ENCODE measurements at regions not wholly inside any gene's neighbourhood (a gene's known extent, or its start where the extent isn't known, plus 50 kb on each side); places are given as distances from the start of the nearest gene placed in this dataset.

DNA sequence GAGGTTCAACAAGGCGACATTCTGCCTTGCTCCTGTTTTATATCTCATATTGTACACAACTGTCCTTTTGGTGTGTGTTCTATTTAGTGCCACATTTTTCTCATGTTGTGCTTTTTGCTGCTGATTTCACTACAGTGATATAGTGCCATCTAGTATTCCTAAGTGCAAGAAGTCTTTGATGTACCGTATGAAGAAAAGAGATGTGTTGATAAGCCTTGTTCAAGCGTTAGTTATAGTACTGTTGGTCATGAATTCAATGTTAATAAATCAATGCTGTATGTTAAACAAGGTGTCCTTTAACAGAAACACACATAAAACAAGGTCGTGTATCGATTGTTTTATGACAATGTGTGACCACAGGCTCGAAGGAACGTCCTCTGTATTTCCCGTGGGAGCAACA is 939.4 kb downstream of the GATA3 start:
- DNase-seq (ENCODE audit: low read depth in 2 of 3, low spot score in 2 of 3) = no peak

DNA sequence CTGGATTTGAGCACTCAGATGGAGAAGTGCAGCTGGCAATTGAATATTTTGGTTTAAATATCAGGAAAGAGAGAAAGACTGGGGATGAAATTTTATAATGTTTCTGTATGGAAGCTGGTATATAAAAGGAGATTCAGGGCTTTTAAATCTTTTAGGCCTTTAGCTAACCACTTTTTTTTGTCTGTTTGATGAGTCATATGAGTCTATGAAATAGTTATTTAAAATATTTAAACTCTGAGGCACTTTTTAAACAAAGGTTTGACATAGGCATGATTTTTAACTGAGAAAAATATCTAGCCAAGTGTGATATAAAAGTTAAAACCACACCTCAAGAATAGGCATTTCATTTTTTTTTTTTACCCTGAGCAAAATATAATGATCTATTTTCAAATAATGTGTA is 944.3 kb downstream of the GATA3 start:
- no peak for DNase-seq (ENCODE audit: low read depth in 2 of 3, low spot score in 2 of 3)

DNA sequence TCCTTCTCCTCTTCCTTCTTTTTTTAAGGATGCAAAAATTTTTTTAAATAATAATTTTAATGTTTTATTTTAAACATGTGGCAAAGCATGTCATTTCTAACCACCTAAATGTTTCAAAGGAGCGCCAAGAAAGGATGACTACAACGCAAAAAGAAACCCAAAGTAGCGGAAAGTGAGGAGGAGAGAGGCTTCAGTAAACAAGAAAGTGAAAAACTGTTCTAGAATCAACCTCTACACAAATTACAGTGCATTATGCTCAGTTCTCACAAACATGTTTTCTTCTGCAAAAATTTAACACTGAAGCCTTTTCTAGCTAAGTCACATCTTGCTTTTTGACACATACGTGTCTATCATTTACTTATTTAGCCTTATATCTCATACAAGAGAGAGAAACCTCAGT is 948.6 kb downstream of the GATA3 start:
- DNase-seq (ENCODE audit: low read depth in 2 of 3, low spot score in 2 of 3) = no peak

DNA sequence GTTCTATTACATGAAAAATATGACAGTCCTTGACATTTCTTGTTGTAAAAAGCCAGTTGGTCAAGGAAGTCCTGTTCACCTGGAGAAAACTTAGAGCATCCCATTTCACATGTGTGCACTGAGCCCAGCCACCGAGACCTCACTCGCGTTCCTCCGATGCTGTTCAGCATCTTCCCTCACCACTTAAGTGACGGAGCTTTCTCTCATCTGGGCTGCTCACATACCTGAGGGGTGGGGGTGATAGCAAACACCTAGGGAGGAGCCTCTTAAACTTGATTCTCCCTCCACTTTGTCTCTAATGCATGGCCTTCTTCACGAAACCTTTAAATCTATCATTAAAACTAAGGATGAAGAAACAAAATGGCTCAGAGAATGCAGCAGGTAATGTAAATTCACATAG is 950.2 kb downstream of the GATA3 start:
- no peak for DNase-seq (ENCODE audit: low read depth in 2 of 3, low spot score in 2 of 3)

DNA sequence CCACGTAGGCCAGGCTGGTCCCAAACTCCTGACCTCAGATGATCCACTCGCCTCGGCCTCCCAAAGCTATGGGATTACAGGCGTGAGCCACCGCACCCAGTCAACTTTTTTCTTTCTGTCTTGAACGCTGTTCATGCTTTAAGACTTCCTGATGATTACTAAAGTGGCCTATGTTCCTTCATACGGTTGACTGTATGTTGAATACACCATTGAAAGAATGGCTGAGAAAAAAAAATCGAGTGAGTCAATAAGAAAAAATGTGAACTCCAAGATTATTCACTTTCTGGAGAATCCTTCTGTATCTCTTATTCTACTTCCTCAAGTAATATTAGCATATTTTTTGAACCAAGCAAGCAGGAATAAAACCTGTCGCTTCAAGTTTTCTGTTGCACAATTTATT is 955.0 kb downstream of the GATA3 start:
- no peak for DNase-seq (ENCODE audit: low read depth in 2 of 3, low spot score in 2 of 3)

DNA sequence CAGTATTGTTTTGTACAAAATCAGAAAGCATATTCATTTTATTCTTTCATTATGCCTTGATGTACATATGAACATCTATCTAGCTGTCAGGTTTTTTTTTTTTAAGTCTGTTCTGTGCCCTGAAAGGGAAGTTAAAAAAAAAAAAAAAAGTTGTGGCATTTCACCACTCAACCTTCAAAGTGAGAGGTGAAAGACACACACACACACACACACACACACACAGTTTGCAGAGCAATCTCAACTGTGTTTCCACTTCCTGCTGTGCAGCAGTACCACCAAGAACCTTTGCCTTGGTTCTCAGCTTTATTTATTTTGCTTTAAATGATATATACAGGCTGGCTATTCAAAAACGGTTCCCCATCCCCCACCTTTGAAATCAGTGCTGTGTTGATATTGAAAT is 955.6 kb downstream of the GATA3 start:
- DNase-seq (ENCODE audit: low read depth in 2 of 3, low spot score in 2 of 3) = peak; percentile 16 to 75 (median 32)

DNA sequence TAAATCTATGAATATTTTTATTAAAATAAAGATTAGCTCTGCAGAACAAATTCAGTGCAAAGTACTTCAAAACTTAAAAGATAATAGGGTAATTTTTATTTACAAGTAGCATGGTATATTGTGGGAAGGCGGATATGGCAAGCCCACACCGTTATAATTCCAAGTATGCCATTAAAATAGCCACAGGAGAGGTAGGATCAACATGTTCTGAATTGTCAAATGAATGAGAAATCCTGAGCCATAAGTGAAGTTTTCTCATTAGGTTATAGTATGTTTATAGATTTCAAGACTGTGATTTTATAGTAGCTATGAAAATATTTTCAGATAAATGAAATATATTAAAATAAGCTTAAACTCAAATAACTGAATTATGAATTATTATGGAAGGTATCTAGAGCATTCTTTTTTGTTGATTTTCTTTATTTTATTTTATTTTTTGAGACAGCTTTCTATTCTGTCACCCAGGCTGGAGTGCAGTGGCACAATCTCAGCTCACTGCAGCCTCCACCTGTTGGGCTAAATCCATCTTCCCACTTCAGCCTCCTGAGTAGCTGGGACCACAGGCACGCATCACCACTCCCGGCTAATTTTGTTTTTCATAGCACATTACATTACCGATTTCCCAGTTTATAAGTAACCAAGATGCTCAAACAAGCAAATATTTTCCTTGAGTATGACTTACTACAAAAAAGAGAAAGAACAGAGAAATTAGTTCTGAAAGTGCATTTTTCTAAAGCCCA is 956.6 kb downstream of the GATA3 start:
- DNase-seq (ENCODE audit: low read depth in 2 of 3, low spot score in 2 of 3) = no peak

DNA sequence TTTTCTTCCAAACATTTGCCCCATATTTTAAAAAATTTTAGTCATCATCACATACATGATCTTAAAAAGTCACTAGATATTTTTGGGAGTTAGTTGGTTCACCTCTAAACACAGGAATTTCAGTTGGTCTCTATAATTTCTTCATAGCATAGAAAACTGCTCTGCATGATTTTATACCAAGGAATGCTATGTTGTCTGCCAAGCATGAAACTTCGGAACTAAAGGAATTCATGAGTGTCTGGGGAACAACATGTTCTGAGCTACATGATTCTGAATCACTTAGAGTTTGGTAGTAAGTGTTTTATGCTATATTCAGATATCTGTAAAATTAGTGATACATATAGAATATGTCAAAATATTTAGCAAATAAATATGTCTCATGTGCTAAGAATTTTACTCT is 957.8 kb downstream of the GATA3 start:
- DNase-seq (ENCODE audit: low read depth in 2 of 3, low spot score in 2 of 3) = no peak

DNA sequence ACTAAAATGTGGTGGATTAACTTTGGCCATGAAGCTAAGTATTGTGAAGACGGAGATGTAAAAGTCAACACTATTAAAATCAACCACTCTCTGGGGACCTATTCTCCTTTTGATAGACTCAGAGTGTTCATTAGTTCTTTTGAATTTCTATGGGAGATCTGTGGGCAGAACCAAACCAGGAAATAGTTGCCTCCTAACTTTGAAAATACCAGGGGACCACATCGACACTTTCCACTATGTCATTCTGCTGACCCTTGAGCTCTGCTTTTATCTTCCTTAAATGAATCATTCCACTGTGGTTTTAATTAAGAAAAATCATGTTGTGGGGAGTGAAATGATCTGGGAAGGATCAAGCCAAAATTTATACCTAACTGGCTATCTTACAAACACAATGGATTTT is 960.5 kb downstream of the GATA3 start:
- no peak for DNase-seq (ENCODE audit: low read depth in 2 of 3, low spot score in 2 of 3)

DNA sequence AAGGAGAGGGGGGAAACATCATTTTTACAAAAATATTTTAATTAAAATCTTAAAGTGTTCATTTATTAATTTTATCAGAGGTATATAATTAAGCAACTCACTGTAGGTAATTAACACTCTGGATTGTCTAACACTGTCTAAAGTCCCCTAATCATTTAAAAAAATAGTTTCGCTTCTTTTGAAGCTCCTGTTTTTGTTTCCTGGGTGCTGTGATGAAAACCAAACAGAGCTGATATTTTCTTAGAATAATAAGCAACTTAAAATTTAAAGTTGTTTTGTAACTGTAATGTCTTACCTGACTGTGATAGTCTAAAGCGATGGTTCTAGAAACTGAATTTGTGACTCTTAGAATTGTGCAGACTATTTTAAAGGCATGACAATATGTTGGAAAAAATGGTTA is 961.0 kb downstream of the GATA3 start:
- no peak for DNase-seq (ENCODE audit: low read depth in 2 of 3, low spot score in 2 of 3)

DNA sequence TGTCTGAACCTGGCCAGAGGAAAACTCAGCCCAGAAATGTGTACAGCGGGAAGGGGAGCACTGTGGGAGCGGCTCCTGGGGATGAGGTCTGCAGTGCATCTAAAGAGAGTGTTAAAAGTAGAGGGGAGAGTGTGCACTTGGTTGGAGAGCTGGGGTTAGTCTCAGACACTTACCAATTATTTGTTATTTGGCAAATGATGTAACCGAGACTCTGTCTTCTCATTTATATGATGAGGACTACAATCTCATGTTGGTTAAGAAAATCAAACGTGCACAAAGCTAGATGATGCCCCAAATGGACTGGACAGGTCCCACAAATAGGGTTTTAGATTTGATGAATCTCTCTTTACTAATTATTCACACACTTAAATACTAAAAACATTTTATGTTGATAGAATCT is 962.4 kb downstream of the GATA3 start:
- no peak for DNase-seq (ENCODE audit: low read depth in 2 of 3, low spot score in 2 of 3)

DNA sequence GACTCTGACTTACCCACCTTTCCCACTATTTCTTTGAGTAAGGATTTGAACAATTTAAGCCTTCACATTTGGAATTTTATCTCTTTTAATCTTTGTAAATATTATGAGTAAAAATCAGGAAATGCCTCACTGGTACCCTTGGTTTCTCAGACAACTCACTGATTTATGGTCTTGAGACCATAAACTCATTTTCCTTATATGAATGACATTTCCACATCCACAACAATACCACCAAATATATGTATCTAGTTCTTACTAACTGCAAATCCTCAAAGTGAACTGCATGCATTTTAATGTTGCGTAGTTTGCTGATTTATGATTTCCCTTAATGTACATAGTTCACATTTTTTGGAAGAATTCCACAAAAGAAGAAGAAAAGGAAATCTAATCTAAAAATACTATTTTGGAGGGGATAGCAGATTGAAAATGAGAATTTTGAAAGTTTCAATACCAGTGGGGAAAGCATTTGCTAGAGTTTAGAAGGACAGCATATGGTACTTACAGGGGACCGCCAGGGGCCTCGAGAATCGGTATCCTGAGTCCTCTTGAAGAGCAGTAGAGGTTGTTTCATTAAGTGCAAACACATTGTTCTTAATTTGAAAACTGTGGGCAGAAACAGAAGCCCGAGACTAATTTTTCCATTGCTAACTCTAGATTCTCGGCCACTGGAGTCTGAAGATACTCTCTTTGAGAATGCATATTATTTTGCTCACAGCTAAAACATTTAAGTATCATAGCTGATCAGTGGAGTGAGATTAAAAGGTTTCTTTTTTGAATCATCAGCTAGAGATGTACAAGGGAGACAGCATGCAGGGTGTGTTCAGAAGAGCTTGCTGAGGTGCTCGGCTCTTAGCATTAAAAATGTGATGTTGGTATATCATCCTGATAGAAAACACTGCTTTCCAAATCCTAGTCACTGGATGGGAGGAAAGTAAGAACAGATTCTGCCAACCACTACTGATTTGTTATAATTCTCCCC is 964.0 kb downstream of the GATA3 start:
- no peak for DNase-seq (ENCODE audit: low read depth in 2 of 3, low spot score in 2 of 3)

DNA sequence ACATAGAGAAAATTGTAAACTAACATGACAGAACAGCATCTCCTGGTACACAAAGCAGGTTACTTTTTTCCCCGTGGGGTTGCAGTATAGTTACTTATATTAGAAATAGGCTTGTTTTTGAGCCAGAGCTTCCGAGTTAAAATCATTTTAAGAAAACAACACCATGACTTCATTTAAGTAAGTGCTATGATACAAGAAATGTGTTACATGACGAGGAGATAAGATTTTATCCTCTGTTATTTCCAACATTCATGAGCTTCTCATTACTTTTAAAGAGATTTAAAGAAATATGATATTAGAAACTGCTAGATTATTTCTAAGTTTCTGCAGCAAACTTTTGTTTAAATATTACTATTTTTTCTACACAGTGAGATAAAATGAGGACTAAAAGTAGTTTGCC is 968.7 kb downstream of the GATA3 start:
- DNase-seq (ENCODE audit: low read depth in 2 of 3, low spot score in 2 of 3) = no peak

DNA sequence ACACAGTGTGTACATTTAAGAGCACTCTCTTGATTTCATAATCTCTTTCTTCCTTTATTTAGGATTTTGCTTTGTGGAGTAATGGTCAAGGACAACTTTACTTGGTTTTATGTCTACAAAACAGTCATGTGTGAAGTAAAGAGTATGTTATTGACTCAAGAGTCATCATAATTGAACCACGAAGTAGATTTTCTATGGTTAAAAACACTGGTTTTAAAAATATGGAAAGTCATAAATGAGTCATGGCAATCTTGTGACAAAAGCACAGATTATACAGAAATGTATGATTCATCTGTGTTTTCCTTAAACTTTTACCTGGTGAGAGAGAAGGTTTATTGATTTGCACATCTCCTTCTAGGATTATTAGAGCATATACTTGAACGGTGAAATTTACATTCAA is 969.7 kb downstream of the GATA3 start:
- no peak for DNase-seq (ENCODE audit: low read depth in 2 of 3, low spot score in 2 of 3)

DNA sequence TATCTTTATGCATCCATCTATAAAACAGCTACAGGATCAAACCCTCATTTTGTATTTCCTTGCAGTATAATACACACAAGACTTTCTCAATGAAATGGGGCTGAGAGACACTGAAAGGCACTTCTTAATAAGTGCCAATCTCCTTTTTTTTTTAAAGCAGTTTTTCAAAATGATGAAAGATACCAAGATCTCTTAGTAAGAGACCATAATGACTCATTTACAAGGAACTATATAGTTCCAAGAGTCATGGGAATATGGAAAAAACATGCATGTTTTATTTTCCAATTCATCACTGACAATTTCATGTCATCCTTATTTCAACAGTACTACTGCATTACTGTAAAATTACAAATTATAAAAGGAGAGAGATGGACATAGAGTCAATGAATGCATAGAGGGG is 973.7 kb downstream of the GATA3 start:
- DNase-seq (ENCODE audit: low read depth in 2 of 3, low spot score in 2 of 3) = no peak

DNA sequence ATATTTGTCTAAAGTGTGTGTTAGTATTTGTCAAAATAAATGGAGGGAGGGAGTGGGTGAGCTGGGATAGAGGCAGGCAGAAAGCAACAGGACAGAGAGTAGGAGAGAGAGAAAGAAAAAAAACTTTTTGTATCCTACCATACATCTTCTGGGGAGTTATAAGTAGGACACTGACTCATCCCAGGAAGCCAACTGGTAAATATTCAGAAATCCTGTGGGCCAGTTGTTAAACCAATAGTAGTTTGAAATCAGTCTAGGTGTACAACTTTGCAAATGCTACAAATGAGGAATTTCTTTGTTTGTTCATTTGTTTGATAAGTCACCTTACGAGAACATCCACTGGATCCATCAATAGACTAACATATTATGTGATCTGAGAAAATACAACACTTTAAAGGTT is 980.9 kb downstream of the GATA3 start:
- DNase-seq (ENCODE audit: low read depth in 2 of 3, low spot score in 2 of 3) = no peak

DNA sequence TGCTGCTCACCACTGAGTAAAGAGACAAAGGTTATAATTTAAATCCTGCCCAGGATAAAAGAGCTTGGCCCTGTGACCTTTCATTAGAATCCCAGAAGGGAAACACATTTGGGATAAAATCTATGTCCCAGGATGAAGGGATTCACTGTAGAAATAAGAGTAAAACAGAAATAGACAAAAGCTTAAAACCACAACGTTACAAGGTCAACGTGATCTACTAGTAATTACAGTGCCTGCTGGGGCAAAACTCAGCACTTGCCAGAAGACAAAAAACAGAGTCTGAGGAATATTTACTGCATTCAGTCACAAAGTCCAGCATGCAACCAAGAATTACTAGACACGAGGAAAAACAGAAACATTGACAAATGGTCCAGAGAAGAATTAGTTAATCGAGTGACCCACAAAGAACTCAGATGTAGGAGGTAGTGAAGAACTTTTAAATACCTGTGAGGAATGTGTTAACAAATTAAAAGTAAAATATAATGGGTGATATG is 982.3 kb downstream of the GATA3 start:
- no peak for DNase-seq (ENCODE audit: low read depth in 2 of 3, low spot score in 2 of 3)

DNA sequence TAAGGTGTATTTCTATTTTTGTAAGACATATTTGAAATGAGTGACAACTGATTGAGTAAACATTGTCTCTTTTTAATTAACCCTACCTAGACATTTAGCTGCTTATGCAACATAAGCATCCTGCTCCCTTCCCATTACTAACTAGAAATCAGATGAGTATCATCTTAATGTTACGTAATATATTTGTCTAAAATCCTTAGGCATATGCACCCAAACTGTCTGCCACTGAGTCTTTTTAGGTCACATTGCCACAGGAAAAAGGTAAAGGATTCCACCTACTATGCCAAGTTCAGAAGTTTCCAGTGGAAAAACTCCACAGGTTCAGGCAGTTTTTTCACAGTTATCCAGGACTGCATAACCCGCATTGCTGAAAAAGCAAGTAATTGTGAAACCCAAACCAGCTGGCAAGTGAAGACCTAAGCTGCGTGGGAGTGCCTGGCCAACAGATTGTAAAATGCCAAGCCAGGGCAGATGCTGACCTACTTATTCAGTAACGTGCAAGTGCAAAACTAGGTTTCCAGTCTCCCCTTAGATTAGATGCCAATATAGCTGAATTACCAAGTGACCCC is 983.7 kb downstream of the GATA3 start:
- DNase-seq (ENCODE audit: low read depth in 2 of 3, low spot score in 2 of 3) = no peak

DNA sequence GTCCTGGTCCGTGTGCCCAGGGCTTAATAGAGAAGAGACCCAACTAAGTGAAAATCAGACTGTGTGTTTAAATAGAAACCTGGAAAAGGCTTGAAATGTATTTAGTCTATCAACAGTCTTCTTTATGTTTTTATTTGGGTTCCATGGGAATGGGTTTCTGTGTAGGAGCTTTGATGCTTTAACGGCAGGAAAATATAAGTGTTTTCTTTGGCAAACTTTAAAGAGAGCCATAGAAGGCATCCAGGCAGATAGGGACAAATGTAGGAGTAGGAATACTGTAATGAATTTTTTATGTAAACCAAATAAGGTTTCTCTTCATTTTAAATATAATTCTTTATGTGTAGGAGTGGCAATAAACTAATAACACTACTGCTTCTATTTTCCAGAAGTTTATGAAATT is 989.0 kb downstream of the GATA3 start:
- no peak for DNase-seq (ENCODE audit: low read depth in 2 of 3, low spot score in 2 of 3)

DNA sequence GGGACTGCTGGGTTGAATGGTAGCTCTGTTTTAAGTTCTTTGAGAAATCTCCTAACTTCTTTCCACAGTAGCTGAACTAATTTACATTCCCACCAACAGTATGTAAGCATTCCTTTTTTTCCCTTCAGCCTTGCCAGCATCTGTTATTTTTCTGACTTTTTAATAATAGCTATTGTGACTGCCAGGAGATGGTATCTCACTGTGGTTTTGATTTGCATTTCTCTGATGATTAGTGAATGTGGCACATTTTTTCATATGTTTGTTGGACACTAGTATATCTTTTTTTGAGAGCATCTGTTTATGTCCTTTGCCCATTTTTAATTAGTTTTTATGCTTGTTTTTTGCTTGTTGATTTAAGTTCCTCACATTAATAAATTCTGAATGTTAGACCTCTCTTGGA is 990.8 kb downstream of the GATA3 start:
- no peak for DNase-seq (ENCODE audit: low read depth in 2 of 3, low spot score in 2 of 3)

DNA sequence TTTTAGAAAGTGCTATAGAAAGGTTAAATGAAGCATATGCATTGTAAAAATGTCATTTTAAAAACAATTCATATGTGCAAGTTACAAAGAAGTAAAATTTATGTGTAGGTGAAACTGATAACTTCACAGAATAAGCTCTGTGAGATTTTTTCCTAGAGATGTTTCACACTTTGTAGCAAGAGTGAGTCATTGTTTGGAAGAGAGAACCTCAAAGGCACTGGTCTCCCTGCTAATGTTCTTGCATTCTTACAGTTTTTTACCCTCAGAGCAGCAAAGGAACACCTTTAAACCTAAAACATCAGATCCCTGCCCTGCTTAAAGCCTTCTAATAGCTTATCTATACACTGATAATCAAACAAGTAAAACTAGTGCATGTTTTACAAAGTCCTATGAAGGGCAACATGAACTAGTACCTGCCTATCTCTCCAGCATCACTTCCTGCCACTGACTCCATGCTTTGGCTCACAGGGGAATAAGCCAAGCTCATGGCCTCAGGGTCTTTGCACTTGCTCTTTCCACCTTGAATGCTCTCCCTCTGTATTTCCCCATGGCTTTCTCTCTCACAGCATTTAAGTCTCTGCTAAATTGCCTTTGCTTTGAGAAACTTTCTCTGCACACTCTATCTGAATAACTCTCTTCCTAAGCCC is 997.0 kb downstream of the GATA3 start:
- DNase-seq (ENCODE audit: low read depth in 2 of 3, low spot score in 2 of 3) = no peak

Data from hematopoietic multipotent progenitor cell (in vitro differentiated cells).